ENCODE measurements at regions not wholly inside any gene's neighbourhood (a gene's known extent, or its start where the extent isn't known, plus 50 kb on each side); places are given as distances from the start of the nearest gene placed in this dataset.
"Not testable (repeated sequence)": the region's sequence is repeated elsewhere in the genome, so short reads cannot be mapped to it uniquely, and the experiment has no call there.

GRCh38 chr16:73426433-73427160, 378.7 kb upstream of the ZFHX3 start:
- no peak for DNase-seq (ENCODE audit: extremely low read depth, low read depth)

- DNase-seq (ENCODE audit: extremely low read depth, low read depth), result peak; percentile 76
Observed at GRCh38 chr16:73420676-73421075, 372.7 kb upstream of the ZFHX3 start.

- peak; percentile 86 for DNase-seq (ENCODE audit: extremely low read depth, low read depth)
Observed at GRCh38 chr16:73420244-73420643, 372.3 kb upstream of the ZFHX3 start.

- peak; percentile 89 for DNase-seq (ENCODE audit: extremely low read depth, low read depth)
Observed at GRCh38 chr16:73418691-73419090, 370.8 kb upstream of the ZFHX3 start.

GRCh38 chr16:73418051-73418450, 370.1 kb upstream of the ZFHX3 start:
- peak; percentile 55 for DNase-seq (ENCODE audit: extremely low read depth, low read depth)

- no peak for DNase-seq (ENCODE audit: extremely low read depth, low read depth)
Observed at GRCh38 chr16:73415286-73415685, 367.4 kb upstream of the ZFHX3 start.

- DNase-seq (ENCODE audit: extremely low read depth, low read depth), result no peak
Observed at GRCh38 chr16:73414638-73415037, 366.7 kb upstream of the ZFHX3 start.

- no peak for DNase-seq (ENCODE audit: extremely low read depth, low read depth)
Observed at GRCh38 chr16:73413830-73414190, 365.9 kb upstream of the ZFHX3 start.

GRCh38 chr16:73413091-73413829, 365.3 kb upstream of the ZFHX3 start:
- no peak for DNase-seq (ENCODE audit: extremely low read depth, low read depth)

- DNase-seq (ENCODE audit: extremely low read depth, low read depth), result no peak
Observed at GRCh38 chr16:73412416-73412815, 364.5 kb upstream of the ZFHX3 start.

GRCh38 chr16:73408716-73409115, 360.8 kb upstream of the ZFHX3 start:
- DNase-seq (ENCODE audit: extremely low read depth, low read depth), result no peak

GRCh38 chr16:73408311-73408710, 360.4 kb upstream of the ZFHX3 start:
- no peak for DNase-seq (ENCODE audit: extremely low read depth, low read depth)

GRCh38 chr16:73405851-73406250, 357.9 kb upstream of the ZFHX3 start:
- no peak for DNase-seq (ENCODE audit: extremely low read depth, low read depth)

- DNase-seq (ENCODE audit: extremely low read depth, low read depth), result no peak
Observed at GRCh38 chr16:73404001-73404400, 356.1 kb upstream of the ZFHX3 start.

GRCh38 chr16:73403291-73403690, 355.4 kb upstream of the ZFHX3 start:
- no peak for DNase-seq (ENCODE audit: extremely low read depth, low read depth)

GRCh38 chr16:73400951-73401350, 353.0 kb upstream of the ZFHX3 start:
- no peak for DNase-seq (ENCODE audit: extremely low read depth, low read depth)

GRCh38 chr16:73399997-73400396, 352.1 kb upstream of the ZFHX3 start:
- no peak for DNase-seq (ENCODE audit: extremely low read depth, low read depth)

- no peak for DNase-seq (ENCODE audit: extremely low read depth, low read depth)
Observed at GRCh38 chr16:73399486-73399885, 351.6 kb upstream of the ZFHX3 start.

GRCh38 chr16:73398604-73399003, 350.7 kb upstream of the ZFHX3 start:
- not testable (repeated sequence) for DNase-seq (ENCODE audit: extremely low read depth, low read depth)

GRCh38 chr16:73396556-73396955, 348.6 kb upstream of the ZFHX3 start:
- no peak for DNase-seq (ENCODE audit: extremely low read depth, low read depth)

- no peak for DNase-seq (ENCODE audit: extremely low read depth, low read depth)
Observed at GRCh38 chr16:73390936-73391335, 343.0 kb upstream of the ZFHX3 start.

GRCh38 chr16:73390491-73390890, 342.6 kb upstream of the ZFHX3 start:
- no peak for DNase-seq (ENCODE audit: extremely low read depth, low read depth)

Measured in NCI-H460 (cell line).